ENCODE measurements at regions not wholly inside any gene's neighbourhood (a gene's known extent, or its start where the extent isn't known, plus 50 kb on each side); places are given as distances from the start of the nearest gene placed in this dataset.

DNA sequence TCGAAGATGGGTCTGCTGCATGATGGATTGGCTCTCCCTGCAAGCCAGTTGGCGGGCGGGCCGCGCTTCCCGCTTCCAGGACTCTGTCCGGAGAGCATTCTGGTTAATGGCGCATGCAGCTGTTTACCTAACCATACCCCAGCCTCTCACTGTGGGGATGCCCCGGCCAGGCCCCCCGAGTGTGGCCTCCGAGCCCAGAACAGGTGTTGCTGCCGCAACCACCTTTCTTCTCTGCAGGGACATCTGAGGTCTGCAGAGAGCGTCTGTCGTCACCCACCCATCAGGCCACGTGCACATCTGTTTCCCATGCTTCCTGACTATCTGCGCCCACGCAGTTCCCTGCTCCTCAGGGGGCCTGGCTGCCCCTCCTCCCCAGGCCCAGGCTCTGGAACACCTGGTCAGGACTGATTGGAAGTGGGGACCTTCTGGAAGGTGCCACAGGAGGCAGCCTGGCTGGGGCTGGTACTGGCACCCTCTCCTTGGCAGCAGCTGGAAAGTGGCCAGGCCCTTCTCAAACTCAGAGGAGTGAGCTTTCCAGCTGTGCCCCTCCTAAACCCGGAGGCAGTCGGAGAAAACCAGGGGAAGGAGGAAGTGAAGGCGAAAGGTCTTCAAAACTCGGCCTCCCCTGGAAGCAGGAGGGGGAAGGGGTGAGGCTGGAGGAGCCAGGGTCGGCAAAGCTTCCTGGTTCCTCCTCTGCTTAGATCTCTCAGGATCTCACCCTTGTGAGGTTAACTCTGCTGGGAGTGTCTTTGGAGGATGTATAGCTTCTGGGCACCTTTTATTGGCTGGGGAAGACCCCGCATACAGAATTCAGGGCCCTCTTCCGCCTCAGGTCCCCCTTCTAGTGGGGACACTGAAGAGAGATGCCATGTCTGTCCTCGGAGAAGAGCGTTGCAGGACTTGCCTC, 64.5 kb upstream of the CIBAR2 start:
- H3K36me3 ChIP-seq, result no peaks in the 10 kb centered on the region
- peaks cover 63% of the 10 kb centered on the region for H3K27me3 ChIP-seq
- H3K9me3 ChIP-seq, result no peaks in the 10 kb centered on the region
- TF ChIP-seq, protein P1, sequence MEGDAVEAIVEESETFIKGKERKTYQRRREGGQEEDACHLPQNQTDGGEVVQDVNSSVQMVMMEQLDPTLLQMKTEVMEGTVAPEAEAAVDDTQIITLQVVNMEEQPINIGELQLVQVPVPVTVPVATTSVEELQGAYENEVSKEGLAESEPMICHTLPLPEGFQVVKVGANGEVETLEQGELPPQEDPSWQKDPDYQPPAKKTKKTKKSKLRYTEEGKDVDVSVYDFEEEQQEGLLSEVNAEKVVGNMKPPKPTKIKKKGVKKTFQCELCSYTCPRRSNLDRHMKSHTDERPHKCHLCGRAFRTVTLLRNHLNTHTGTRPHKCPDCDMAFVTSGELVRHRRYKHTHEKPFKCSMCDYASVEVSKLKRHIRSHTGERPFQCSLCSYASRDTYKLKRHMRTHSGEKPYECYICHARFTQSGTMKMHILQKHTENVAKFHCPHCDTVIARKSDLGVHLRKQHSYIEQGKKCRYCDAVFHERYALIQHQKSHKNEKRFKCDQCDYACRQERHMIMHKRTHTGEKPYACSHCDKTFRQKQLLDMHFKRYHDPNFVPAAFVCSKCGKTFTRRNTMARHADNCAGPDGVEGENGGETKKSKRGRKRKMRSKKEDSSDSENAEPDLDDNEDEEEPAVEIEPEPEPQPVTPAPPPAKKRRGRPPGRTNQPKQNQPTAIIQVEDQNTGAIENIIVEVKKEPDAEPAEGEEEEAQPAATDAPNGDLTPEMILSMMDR (IDR thresholded peaks at IDR 0.05), result no peak
- H3K4me1 ChIP-seq (ENCODE audit: control insufficient read depth in 1 of 2, insufficient read depth in 1 of 2, low read depth in 1 of 2, low read length in 1 of 2), result no peaks in the 10 kb centered on the region
- no peak overlapping the region for H3K27ac ChIP-seq
- no peak overlapping the region for H3K4me3 ChIP-seq (ENCODE audit: low read depth in 1 of 2, low read length in 1 of 2)

DNA sequence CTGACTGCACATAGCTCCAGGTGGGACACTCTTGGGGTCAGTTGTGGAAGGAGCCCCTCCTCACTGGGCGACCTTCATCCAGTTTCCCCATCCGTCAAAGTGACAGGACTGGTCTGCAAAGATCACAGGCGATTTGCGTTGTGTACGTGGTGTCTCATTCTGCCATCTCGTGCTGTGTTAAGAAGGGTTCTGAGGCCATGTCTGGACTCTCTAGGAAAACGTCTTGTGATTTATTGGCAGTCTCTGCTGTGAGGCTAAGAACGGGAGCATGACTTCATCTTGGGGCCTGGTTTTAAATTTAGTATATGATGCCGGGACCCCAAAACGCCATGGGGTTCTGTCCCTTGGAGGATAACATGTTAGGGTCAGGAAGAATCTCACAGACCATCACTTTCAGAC, 65.2 kb upstream of the CIBAR2 start:
- Histone ChIP-seq H3K4me3 (ENCODE audit: low read depth in 1 of 2, low read length in 1 of 2) (no peak overlapping the region), H3K27ac (no peak overlapping the region), H3K9me3 (no peaks in the 10 kb centered on the region), H3K36me3 (no peaks in the 10 kb centered on the region), H3K27me3 (peaks cover 56% of the 10 kb centered on the region), H3K4me1 (ENCODE audit: control insufficient read depth in 1 of 2, insufficient read depth in 1 of 2, low read depth in 1 of 2, low read length in 1 of 2) (no peaks in the 10 kb centered on the region)
- TF ChIP-seq, protein P1 (IDR thresholded peaks at IDR 0.05), result no peak

DNA sequence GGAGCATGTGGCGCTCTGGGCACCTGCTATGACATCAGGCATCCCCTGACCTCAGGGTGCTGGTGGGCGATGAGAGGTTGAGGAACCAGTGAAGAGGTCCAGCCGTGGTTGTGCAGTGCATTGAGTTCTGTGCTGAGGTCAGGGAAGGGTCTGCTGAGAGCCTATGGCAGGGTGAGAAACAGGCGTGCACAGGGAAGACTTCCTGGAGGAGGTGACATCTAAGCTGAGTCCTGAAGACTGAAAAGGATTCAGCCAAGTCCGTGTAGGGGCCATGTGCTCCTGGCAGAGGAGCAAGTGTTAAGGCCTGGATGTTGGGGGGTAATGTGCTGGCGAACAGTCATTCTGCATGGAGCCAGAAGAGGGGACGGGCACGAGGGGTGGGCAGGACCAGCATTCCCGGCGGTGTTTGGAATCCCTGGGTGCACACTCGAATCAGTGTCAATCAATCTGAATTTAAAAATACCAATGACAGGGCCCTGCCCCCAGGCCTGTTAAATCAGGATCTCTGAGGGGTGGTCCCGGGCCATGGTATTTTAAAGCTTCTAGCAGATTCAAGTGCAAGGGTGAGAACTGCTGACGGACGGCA, 65.8 kb upstream of the CIBAR2 start:
- no peaks in the 10 kb centered on the region for H3K4me1 ChIP-seq (ENCODE audit: control insufficient read depth in 1 of 2, insufficient read depth in 1 of 2, low read depth in 1 of 2, low read length in 1 of 2)
- H3K4me3 ChIP-seq (ENCODE audit: low read depth in 1 of 2, low read length in 1 of 2), result no peak overlapping the region
- H3K27ac ChIP-seq, result no peak overlapping the region
- H3K27me3 ChIP-seq, result peaks cover 49% of the 10 kb centered on the region
- H3K9me3 ChIP-seq, result no peaks in the 10 kb centered on the region
- TF ChIP-seq, protein P1 (IDR thresholded peaks at IDR 0.05), result no peak
- H3K36me3 ChIP-seq, result no peaks in the 10 kb centered on the region

DNA sequence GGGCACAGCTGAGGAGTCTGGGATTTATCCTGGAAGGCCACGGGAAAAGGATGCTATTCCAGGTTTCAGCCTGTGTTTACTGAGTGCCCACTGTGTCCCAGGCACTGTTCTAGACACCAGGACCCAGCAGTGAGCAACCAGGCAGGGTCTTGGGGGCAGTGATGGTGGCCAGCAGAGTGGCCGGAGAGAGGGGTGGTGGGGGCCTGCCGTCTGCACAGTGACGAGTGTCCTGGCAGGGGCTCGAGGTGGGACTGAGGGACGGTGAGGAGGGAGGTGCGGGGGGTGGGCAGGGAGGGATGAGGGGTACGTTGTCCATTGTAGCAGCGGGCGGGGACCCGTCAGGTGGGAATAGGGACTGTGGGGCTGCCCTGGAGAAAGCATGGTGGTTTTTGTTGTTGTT, 66.3 kb upstream of the CIBAR2 start:
- peaks cover 44% of the 10 kb centered on the region for H3K27me3 ChIP-seq
- H3K36me3 ChIP-seq, result no peaks in the 10 kb centered on the region
- TF ChIP-seq, protein P1 (IDR thresholded peaks at IDR 0.05), result no peak

DNA sequence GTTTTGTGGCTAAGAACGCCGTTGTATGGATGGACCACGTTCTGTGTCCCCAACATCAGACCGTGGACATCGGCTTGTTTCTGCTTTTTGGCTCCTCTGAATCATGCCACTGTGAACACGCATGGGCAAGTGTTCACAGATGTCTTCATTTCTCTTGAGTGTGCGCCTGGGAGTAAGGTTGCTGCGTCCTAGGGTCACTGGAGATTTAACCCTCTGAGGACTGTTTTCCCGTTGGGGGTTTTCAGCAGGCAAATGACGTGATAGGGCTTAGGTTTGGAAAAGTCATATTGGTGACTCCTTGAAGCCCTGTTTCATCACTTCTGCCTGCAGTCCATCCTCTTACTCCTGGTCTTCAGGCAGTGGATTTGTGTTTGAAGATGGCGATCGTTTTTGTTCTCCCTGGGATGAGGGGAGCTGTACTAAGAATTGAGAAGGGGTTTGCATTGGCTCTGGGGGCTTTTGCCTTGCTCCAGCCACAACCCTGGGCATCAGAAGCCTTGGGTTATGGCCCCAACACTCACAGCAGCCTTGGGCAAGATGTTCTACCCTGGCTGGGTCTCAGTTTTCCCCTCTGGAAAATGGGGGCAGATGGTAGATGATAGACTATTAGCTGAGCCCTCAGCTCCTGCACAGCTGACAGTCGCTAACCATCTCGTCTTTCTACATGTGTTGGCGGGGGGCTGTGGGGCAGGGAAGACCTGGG, 67.2 kb upstream of the CIBAR2 start:
- H3K4me3 ChIP-seq (ENCODE audit: low read depth in 1 of 2, low read length in 1 of 2), result no peak overlapping the region
- no peaks in the 10 kb centered on the region for H3K4me1 ChIP-seq (ENCODE audit: control insufficient read depth in 1 of 2, insufficient read depth in 1 of 2, low read depth in 1 of 2, low read length in 1 of 2)
- H3K27me3 ChIP-seq, result peaks cover 36% of the 10 kb centered on the region
- no peaks in the 10 kb centered on the region for H3K9me3 ChIP-seq
- TF ChIP-seq, protein P1 (IDR thresholded peaks at IDR 0.05), result no peak
- no peaks in the 10 kb centered on the region for H3K36me3 ChIP-seq
- H3K27ac ChIP-seq, result no peak overlapping the region

More for the DNA sequence above, 66.3 kb upstream of the CIBAR2 start:
- Histone ChIP-seq H3K4me1 (ENCODE audit: control insufficient read depth in 1 of 2, insufficient read depth in 1 of 2, low read depth in 1 of 2, low read length in 1 of 2) (no peaks in the 10 kb centered on the region), H3K4me3 (ENCODE audit: low read depth in 1 of 2, low read length in 1 of 2) (no peak overlapping the region), H3K27ac (no peak overlapping the region), H3K9me3 (no peaks in the 10 kb centered on the region)
